ENCODE measurements at regions not wholly inside any gene's neighbourhood (a gene's known extent, or its start where the extent isn't known, plus 50 kb on each side); places are given as distances from the start of the nearest gene placed in this dataset.

DNA sequence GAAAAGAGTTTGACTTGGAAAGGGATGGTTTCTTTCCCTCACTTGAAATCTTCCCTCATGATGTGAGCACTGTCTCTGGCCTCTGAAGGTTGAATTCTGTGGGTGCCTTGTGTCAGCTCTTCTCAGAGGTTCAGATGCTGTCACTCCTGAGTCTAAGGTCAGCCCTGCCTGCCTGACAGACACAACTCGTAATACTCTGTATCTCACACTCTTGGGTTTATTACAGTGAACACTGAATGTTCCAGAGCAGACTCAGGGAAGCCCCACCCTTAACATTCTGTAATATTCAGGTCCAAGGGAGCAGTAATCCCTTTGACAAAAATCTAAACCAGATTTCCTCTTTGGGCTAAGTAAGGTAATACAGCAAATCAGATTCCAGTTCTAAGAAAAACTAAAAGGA lies 837.8 kb downstream of the QKI start:
- no peaks in the 10 kb centered on the region for H3K36me3 Mint-ChIP-seq (ENCODE audit: low read depth)
- intact Hi-C loops (cut with micrococcal nuclease) = no loop called here

DNA sequence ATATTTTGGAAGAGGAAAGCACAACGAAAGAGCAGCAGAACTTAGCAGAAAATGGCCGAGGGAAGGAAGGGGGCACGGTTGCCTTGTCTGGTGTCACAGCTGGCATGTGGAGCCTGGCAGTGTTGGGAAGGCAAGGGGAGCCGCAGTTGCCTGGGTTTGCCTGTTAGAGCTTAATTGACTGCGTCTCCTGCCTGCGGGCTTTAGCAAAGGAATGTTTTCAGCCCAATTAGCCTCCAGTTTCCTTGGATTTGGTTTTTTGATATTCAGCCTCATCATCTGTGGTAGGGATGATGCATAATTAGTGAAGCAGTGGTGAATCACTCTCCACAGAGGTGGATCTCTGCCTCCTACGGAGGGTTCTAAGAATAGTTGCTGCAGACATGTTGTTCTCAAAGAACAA lies 832.6 kb downstream of the QKI start:
- intact Hi-C loops (cut with micrococcal nuclease) = no loop called here
- Mint-ChIP-seq H3K9me3 (peaks cover 11% of the 10 kb centered on the region), H3K36me3 (ENCODE audit: low read depth) (no peaks in the 10 kb centered on the region), H3K27ac (no peak overlapping the region), H3K4me3 (ENCODE audit: low read depth) (no peak overlapping the region), H3K4me1 (ENCODE audit: low read depth) (no peaks in the 10 kb centered on the region), H3K27me3 (ENCODE audit: low read depth) (no peaks in the 10 kb centered on the region)
- no peak for DNase-seq (ENCODE audit: low spot score)

More for the DNA sequence above, 837.8 kb downstream of the QKI start:
- Mint-ChIP-seq H3K27me3 (ENCODE audit: low read depth) (no peaks in the 10 kb centered on the region), H3K9me3 (no peaks in the 10 kb centered on the region), H3K4me3 (ENCODE audit: low read depth) (no peak overlapping the region), H3K4me1 (ENCODE audit: low read depth) (no peaks in the 10 kb centered on the region), H3K27ac (no peak overlapping the region)
- no peak for DNase-seq (ENCODE audit: low spot score)

DNA sequence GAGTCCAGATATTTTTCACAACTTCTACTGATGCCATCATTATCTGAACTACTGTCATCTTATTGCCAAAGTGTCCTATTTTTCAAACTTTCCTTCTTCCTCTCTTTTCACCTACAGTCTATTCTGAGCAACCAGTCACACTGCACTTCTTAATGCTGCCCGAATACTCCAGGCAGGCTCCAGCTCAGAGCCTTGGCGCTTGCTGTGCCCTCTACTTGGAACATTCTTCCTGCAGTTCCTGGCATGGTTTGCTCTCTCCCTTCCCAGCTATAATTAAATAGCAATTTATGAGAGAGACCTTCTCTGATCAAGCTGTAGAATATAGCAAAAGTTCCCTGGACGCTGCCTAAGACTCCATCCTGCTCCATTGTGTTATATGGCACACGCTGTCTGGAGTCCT lies 831.6 kb downstream of the QKI start:
- H3K4me3 Mint-ChIP-seq (ENCODE audit: low read depth) = no peak overlapping the region
- DNase-seq (ENCODE audit: low spot score) = no peak
- no peak overlapping the region for H3K27ac Mint-ChIP-seq
- intact Hi-C loops (cut with micrococcal nuclease) = no loop called here
- H3K9me3 Mint-ChIP-seq = peaks cover 11% of the 10 kb centered on the region
- no peaks in the 10 kb centered on the region for H3K4me1 Mint-ChIP-seq (ENCODE audit: low read depth)
- no peaks in the 10 kb centered on the region for H3K36me3 Mint-ChIP-seq (ENCODE audit: low read depth)
- no peaks in the 10 kb centered on the region for H3K27me3 Mint-ChIP-seq (ENCODE audit: low read depth)

DNA sequence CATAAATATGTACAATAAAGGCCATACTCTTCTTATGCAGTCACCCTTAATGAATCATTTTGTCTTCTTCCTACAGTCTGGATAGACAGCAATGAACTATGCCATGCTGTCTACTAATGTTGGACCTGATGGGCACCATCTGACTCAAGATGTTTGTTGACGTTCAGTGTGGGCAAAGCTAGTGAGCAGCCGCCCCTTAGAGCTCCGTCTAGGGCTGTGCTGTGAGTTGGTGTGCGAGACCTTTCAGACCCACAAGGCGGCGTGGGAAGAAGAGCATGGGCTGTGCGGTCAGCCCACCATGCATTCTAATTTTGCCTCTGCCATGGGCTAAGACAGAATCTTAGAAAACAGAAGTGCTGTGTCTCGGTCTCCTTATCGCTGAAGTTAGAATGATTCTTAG lies 829.4 kb downstream of the QKI start:
- Mint-ChIP-seq H3K36me3 (ENCODE audit: low read depth) (no peaks in the 10 kb centered on the region), H3K27me3 (ENCODE audit: low read depth) (no peaks in the 10 kb centered on the region), H3K4me3 (ENCODE audit: low read depth) (no peak overlapping the region), H3K9me3 (peaks cover 17% of the 10 kb centered on the region), H3K27ac (no peak overlapping the region), H3K4me1 (ENCODE audit: low read depth) (no peaks in the 10 kb centered on the region)
- intact Hi-C loops (cut with micrococcal nuclease) = no loop called here
- DNase-seq (ENCODE audit: low spot score) = no peak

DNA sequence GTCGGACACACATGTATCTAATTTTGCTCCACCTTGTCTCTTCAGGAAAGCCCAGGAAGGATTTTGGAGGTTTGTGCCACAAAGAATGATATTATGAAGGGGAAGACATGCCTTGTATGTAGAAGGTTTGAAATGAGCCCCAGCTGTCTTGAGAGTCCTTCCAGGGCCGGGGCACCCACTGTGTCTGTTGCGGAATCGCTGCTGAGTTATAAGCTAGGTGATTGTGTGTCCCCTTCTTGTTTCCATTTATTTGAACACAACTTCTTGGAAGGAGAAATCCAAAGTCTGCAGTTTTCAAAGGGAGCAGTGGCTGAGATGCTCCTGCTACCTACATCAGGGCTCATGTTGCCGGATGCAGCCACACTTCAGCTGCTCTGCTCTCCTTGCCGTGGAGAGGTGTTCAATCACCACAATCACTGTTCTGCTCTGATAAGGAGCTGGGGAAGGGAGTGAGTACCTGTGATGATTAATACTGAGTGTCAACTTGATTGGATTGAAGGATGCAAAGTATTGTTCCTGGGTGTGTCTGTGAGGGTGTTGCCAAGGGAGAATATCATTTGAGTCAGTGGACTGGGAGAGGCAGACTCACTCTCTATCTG lies 828.6 kb downstream of the QKI start:
- Mint-ChIP-seq H3K27ac (no peak overlapping the region), H3K36me3 (ENCODE audit: low read depth) (no peaks in the 10 kb centered on the region), H3K9me3 (peaks cover 17% of the 10 kb centered on the region), H3K4me1 (ENCODE audit: low read depth) (no peaks in the 10 kb centered on the region), H3K27me3 (ENCODE audit: low read depth) (no peaks in the 10 kb centered on the region), H3K4me3 (ENCODE audit: low read depth) (no peak overlapping the region)
- intact Hi-C loops (cut with micrococcal nuclease) = no loop called here
- DNase-seq (ENCODE audit: low spot score) = no peak

DNA sequence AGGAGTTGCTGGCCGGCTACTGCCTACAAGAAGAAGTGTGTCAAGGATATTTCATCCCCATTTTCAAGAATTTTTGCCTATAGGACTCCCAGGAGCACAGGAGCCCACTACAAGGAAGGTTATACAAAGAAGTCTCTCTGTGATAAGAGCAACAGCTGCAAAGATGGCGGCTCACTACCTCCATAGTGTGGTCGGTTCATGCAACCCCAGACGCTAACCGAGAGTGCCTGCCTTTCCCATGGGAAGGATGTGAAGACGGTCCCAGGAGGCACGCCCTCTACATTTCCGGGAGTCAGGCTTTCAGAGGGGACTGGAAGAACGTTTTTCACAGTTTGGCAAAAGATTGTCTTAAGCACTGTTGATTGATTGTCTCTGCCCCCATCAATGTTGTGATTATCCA lies 816.3 kb downstream of the QKI start:
- Mint-ChIP-seq H3K9me3 (peaks cover 4% of the 10 kb centered on the region), H3K36me3 (ENCODE audit: low read depth) (no peaks in the 10 kb centered on the region), H3K4me1 (ENCODE audit: low read depth) (no peaks in the 10 kb centered on the region), H3K27me3 (ENCODE audit: low read depth) (no peaks in the 10 kb centered on the region), H3K27ac (no peak overlapping the region), H3K4me3 (ENCODE audit: low read depth) (no peak overlapping the region)
- intact Hi-C loops (cut with micrococcal nuclease) = no loop called here
- DNase-seq (ENCODE audit: low spot score) = no peak

DNA sequence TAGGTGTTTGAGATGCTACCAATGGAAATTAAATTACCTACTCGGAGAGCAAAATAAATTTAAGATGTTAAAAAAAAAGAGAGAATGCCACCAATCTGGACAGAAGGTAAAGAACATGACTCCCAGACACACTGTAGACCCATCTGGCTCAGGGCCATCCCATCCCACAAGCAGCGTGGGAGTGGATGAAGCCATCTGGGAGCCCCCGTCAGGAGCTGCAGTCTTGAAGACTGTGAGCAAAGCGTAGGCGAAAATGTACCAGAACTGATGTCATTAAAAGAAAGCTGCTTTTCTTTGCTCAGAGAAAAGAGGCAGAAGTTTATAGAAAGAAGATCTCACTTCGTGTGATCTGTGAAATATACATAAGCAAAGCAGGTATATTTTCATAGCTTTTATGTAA lies 815.7 kb downstream of the QKI start:
- H3K4me1 Mint-ChIP-seq (ENCODE audit: low read depth) = no peaks in the 10 kb centered on the region

DNA sequence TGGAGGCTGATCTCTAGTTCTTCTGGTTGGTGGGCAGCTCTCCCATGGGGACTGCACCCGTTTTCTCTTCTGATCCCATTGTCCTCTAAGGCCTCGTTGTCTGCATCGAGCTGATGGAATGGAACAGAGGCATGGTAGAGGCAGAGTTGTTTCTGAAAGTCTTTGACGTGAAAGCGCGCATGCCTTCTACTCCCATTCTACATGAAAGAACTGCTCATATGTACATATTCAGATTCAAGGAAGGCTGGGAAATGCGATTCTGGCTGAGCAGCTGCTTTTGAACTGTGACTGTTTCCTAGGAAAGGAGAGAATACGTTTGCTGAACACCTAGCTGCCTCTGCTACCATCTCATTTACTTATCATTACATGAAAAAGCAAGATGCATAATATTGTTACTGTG lies 815.2 kb downstream of the QKI start:
- no peak for DNase-seq (ENCODE audit: low spot score)
- Mint-ChIP-seq H3K4me3 (ENCODE audit: low read depth) (no peak overlapping the region), H3K27ac (no peak overlapping the region), H3K9me3 (peaks cover 4% of the 10 kb centered on the region), H3K4me1 (ENCODE audit: low read depth) (no peaks in the 10 kb centered on the region), H3K36me3 (ENCODE audit: low read depth) (no peaks in the 10 kb centered on the region), H3K27me3 (ENCODE audit: low read depth) (no peaks in the 10 kb centered on the region)
- intact Hi-C loops (cut with micrococcal nuclease) = no loop called here

More for the DNA sequence above, 815.7 kb downstream of the QKI start:
- Mint-ChIP-seq H3K27ac (no peak overlapping the region), H3K27me3 (ENCODE audit: low read depth) (no peaks in the 10 kb centered on the region), H3K9me3 (peaks cover 4% of the 10 kb centered on the region), H3K36me3 (ENCODE audit: low read depth) (no peaks in the 10 kb centered on the region), H3K4me3 (ENCODE audit: low read depth) (no peak overlapping the region)
- intact Hi-C loops (cut with micrococcal nuclease) = no loop called here
- DNase-seq (ENCODE audit: low spot score) = no peak

DNA sequence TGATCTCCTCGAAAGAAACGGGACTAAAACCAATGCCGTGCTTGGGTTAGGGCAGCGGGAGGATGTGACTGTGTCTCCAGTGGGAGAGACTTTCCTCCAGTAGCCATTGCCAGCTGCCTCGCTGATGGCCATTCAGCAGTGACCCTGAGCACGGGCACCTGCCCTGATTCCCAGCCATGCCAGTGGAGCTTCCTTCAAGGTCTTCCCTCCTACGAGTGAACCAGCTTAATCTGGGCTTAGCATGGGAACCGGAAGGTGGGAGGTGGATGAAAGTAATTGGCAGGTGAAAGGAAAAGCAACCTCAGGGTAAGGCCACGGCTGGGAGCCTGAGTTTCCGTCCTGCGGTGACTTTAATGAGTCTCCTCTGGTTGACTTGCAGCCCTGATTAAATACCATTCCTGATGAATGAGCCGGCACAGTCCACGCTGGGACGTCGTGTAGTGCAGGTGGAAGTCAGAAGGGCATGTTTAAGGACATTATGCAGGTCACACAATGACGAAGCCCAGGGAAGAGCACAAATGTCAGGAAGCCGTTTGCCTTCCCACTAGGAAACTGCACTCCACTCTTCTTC lies 813.5 kb downstream of the QKI start:
- peaks cover 4% of the 10 kb centered on the region for H3K9me3 Mint-ChIP-seq
- DNase-seq (ENCODE audit: low spot score) = no peak
- no peaks in the 10 kb centered on the region for H3K4me1 Mint-ChIP-seq (ENCODE audit: low read depth)
- intact Hi-C loops (cut with micrococcal nuclease) = no loop called here
- no peak overlapping the region for H3K4me3 Mint-ChIP-seq (ENCODE audit: low read depth)
- no peak overlapping the region for H3K27ac Mint-ChIP-seq
- H3K27me3 Mint-ChIP-seq (ENCODE audit: low read depth) = no peaks in the 10 kb centered on the region
- H3K36me3 Mint-ChIP-seq (ENCODE audit: low read depth) = no peaks in the 10 kb centered on the region

DNA sequence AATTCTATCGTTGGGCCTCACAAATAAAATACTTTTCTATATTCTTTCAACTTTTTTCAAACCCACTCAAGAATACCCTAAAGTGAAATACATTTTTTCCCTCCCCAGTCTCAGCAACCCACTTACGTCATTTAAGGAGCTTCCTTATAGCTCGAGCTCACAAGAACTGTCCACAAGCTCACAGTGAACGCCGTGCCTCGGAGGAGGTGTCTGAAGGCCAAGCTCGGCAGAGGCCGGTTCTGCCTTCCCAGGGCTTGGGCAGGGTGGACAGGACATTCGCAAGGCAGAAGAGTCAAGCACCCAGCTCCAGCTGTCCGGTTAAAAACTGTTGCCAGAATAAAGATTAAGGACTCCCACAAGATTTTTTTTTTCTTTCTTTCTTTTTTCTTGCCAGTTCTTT lies 802.3 kb downstream of the QKI start:
- Mint-ChIP-seq H3K4me3 (ENCODE audit: low read depth) (no peak overlapping the region), H3K27me3 (ENCODE audit: low read depth) (no peaks in the 10 kb centered on the region), H3K9me3 (peaks cover 4% of the 10 kb centered on the region), H3K4me1 (ENCODE audit: low read depth) (no peaks in the 10 kb centered on the region), H3K27ac (no peak overlapping the region), H3K36me3 (ENCODE audit: low read depth) (no peaks in the 10 kb centered on the region)
- no peak for DNase-seq (ENCODE audit: low spot score)
- intact Hi-C loops (cut with micrococcal nuclease) = no loop called here

DNA sequence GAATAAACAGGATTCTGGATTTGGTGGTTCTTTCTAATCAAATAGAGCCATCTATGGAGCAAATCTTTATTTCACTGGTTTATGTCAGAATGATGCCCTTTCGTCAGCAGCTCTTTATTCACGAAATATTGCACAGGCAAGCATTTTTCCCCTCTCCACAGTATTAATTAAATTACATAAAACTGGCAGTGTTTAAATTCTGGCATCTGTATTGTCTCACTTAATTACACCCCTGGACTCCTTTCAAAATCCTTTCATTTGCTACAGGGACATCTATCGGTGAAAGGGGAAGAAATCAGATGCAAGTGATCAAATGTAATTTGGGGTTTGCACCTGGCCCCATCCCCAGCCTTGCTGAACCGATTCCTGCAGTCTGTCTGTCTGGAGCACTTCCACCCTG lies 801.9 kb downstream of the QKI start:
- Mint-ChIP-seq H3K4me1 (ENCODE audit: low read depth) (no peaks in the 10 kb centered on the region), H3K4me3 (ENCODE audit: low read depth) (no peak overlapping the region), H3K36me3 (ENCODE audit: low read depth) (no peaks in the 10 kb centered on the region), H3K27ac (no peak overlapping the region), H3K27me3 (ENCODE audit: low read depth) (no peaks in the 10 kb centered on the region), H3K9me3 (peaks cover 4% of the 10 kb centered on the region)
- intact Hi-C loops (cut with micrococcal nuclease) = no loop called here
- no peak for DNase-seq (ENCODE audit: low spot score)

DNA sequence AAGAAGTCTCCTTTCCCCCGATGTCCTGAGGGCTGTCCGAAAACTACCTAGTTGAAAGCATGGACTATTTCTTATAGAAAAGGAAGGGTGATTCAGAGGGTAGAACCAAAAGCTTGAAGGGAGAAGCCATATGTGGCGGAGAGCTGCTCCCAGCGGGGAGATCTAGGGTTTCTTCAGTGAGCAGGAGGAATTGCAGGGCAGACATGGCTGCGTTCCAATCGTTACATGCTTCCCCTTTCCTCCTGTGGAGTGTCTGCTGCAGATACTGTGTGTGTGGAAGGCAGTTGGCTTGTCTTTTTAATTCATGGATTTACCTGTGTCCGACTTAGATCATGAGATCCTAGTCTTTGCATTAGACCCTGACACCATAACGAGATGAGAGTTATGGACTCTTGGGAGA lies 799.5 kb downstream of the QKI start:
- no peaks in the 10 kb centered on the region for H3K4me1 Mint-ChIP-seq (ENCODE audit: low read depth)
- H3K9me3 Mint-ChIP-seq = peaks cover 4% of the 10 kb centered on the region
- no peaks in the 10 kb centered on the region for H3K27me3 Mint-ChIP-seq (ENCODE audit: low read depth)
- H3K4me3 Mint-ChIP-seq (ENCODE audit: low read depth) = no peak overlapping the region
- DNase-seq (ENCODE audit: low spot score) = no peak
- H3K27ac Mint-ChIP-seq = no peak overlapping the region
- no peaks in the 10 kb centered on the region for H3K36me3 Mint-ChIP-seq (ENCODE audit: low read depth)
- intact Hi-C loops (cut with micrococcal nuclease) = no loop called here

DNA sequence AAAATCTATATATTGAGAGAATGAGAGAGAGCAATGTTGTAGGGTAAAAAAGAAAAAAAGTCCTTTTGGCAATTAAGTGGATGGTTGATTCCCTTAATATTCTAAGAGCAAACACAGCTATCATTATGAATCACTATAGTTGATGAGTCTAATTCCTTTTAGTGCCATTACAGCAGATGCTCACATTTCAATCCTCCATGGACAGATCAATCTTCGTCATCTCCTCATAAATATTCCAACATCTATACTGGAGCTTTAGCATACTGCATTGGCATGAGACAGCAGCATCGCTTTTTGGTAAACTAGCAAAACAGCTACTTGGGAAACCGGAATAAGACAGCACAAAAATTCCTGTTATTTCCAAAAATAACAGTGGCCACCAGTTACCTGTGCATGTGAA lies 796.7 kb downstream of the QKI start:
- Mint-ChIP-seq H3K36me3 (ENCODE audit: low read depth) (no peaks in the 10 kb centered on the region), H3K9me3 (peaks cover 4% of the 10 kb centered on the region), H3K4me1 (ENCODE audit: low read depth) (no peaks in the 10 kb centered on the region), H3K27ac (no peak overlapping the region), H3K27me3 (ENCODE audit: low read depth) (no peaks in the 10 kb centered on the region), H3K4me3 (ENCODE audit: low read depth) (no peak overlapping the region)
- intact Hi-C loops (cut with micrococcal nuclease) = no loop called here
- DNase-seq (ENCODE audit: low spot score) = no peak

DNA sequence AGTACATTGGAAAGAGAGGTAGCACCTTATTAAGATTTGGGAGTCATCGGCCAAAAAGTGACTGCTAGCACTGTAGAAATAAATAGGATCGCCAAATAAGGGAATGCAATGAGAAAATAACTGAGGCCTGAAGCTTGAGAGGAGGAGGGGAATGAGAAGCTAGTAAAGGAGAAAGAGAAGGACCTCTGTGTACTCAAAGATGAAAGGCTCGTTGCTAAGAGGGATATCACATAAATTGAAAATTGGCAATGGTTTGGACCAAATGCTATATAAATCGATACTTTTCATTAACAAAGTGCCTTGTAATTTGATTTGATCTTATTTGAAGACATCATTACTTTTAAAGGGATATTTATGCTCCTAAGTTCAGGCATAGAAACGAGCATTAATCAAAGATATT lies 796.3 kb downstream of the QKI start:
- H3K27ac Mint-ChIP-seq = no peak overlapping the region
- no peaks in the 10 kb centered on the region for H3K36me3 Mint-ChIP-seq (ENCODE audit: low read depth)
- H3K4me3 Mint-ChIP-seq (ENCODE audit: low read depth) = no peak overlapping the region
- DNase-seq (ENCODE audit: low spot score) = no peak
- H3K9me3 Mint-ChIP-seq = peaks cover 6% of the 10 kb centered on the region
- H3K4me1 Mint-ChIP-seq (ENCODE audit: low read depth) = no peaks in the 10 kb centered on the region
- H3K27me3 Mint-ChIP-seq (ENCODE audit: low read depth) = no peaks in the 10 kb centered on the region
- intact Hi-C loops (cut with micrococcal nuclease) = no loop called here
